ENCODE measurements at regions not wholly inside any gene's neighbourhood (a gene's known extent, or its start where the extent isn't known, plus 50 kb on each side); places are given as distances from the start of the nearest gene placed in this dataset.

DNA sequence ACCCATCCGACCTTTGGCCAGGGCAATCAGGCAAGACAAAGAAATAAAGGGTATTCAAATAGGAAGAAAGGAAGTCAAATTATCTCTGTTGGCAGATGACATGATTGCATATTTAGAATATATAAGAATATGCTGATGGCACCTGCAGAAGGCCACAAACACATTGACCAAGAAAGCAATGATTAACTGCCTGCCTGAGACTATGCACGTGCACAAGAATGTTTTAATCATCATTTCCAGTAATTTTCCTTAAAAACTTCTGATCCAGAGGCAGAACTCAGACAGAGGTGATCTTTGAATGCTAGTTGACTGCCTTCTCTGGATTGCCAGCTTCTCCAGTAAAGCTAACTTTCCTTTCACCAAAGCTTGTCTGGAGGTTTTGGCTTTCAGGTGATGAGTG is 260.2 kb downstream of the DTWD2 start:
- dilution Hi-C loops (cut with MboI; ENCODE audit: extremely low pct_ligation_motif_present, low sequenced_read_pairs): no loop called here
- FAIRE-seq (no peak), DNase-seq (ENCODE audit: low read depth, low spot score) (no peak)
- Histone ChIP-seq H2AFZ (ENCODE audit: low read depth, low read length) (no peak overlapping the region), H3K79me2 (ENCODE audit: control insufficient read depth, insufficient read depth, low read length) (no peaks in the 10 kb centered on the region), H3K4me2 (ENCODE audit: insufficient read depth, low read length) (no peak overlapping the region), H3K27ac (ENCODE audit: insufficient read depth, low read depth, low read length) (no peak overlapping the region), H3K4me1 (ENCODE audit: control insufficient read depth, extremely low read depth, insufficient read depth, low read length) (no peaks in the 10 kb centered on the region), H3K36me3 (ENCODE audit: control insufficient read depth in 2 of 2, extremely low read depth in 1 of 2, insufficient read depth in 2 of 2, low read length in 2 of 2) (no peaks in the 10 kb centered on the region), H3K4me3 (replicated peaks in 1 of 3; ENCODE audit: insufficient read depth in 1 of 3, low read depth in 1 of 3, low read length in 3 of 3) (no peak overlapping the region), H3K9me1 (replicated peaks; ENCODE audit: control insufficient read depth, extremely low read depth, insufficient read depth, low read length) (no peaks in the 10 kb centered on the region), H3K27me3 (ENCODE audit: control insufficient read depth in 2 of 2, insufficient read depth in 2 of 2, low read length in 2 of 2) (no peaks in the 10 kb centered on the region), H3K9ac (replicated peaks; ENCODE audit: extremely low read depth, insufficient read depth, low read length) (no peak overlapping the region), H3K9me3 (replicated peaks; ENCODE audit: control insufficient read depth, insufficient read depth, low read length) (no peaks in the 10 kb centered on the region), H4K20me1 (replicated peaks; ENCODE audit: control insufficient read depth, extremely low read depth, insufficient read depth, low read length) (no peaks in the 10 kb centered on the region)
- intact Hi-C loops (cut with micrococcal nuclease): no loop called here
- no TSS peak for BruUV-seq (replicated peaks)
- TF ChIP-seq JUN (IDR thresholded peaks at IDR 0.05; ENCODE audit: borderline replicate concordance, insufficient read depth, insufficient read length, low read depth) (no peak), GATA2 (IDR thresholded peaks at IDR 0.05; ENCODE audit: insufficient read depth, insufficient read length, low read depth, low read length) (no peak), CTCF (IDR thresholded peaks at IDR 0.05; ENCODE audit: extremely low read depth in 1 of 2, insufficient read depth in 1 of 2, low read depth in 1 of 2, low read length in 2 of 2) (no peak)
- ChIA-PET POLR2A (no interaction called here), CTCF (no interaction called here)

GRCh38 chr5:118726891-118727290 is 261.5 kb downstream of the DTWD2 start:
- Histone ChIP-seq H3K27me3 (ENCODE audit: control insufficient read depth in 2 of 2, insufficient read depth in 2 of 2, low read length in 2 of 2) (no peaks in the 10 kb centered on the region), H4K20me1 (replicated peaks; ENCODE audit: control insufficient read depth, extremely low read depth, insufficient read depth, low read length) (no peaks in the 10 kb centered on the region), H3K4me3 (replicated peaks in 1 of 3; ENCODE audit: insufficient read depth in 1 of 3, low read depth in 1 of 3, low read length in 3 of 3) (no peak overlapping the region), H2AFZ (ENCODE audit: low read depth, low read length) (no peak overlapping the region), H3K9ac (replicated peaks; ENCODE audit: extremely low read depth, insufficient read depth, low read length) (no peak overlapping the region), H3K36me3 (ENCODE audit: control insufficient read depth in 2 of 2, extremely low read depth in 1 of 2, insufficient read depth in 2 of 2, low read length in 2 of 2) (no peaks in the 10 kb centered on the region), H3K79me2 (ENCODE audit: control insufficient read depth, insufficient read depth, low read length) (no peaks in the 10 kb centered on the region), H3K27ac (ENCODE audit: insufficient read depth, low read depth, low read length) (no peak overlapping the region), H3K9me1 (replicated peaks; ENCODE audit: control insufficient read depth, extremely low read depth, insufficient read depth, low read length) (no peaks in the 10 kb centered on the region), H3K4me2 (ENCODE audit: insufficient read depth, low read length) (no peak overlapping the region), H3K9me3 (replicated peaks; ENCODE audit: control insufficient read depth, insufficient read depth, low read length) (no peaks in the 10 kb centered on the region), H3K4me1 (ENCODE audit: control insufficient read depth, extremely low read depth, insufficient read depth, low read length) (no peaks in the 10 kb centered on the region)
- DNase-seq (ENCODE audit: low read depth, low spot score): no peak
- intact Hi-C loops (cut with micrococcal nuclease): no loop called here
- CTCF ChIA-PET: no interaction called here
- FAIRE-seq: no peak
- TF ChIP-seq JUN (IDR thresholded peaks at IDR 0.05; ENCODE audit: borderline replicate concordance, insufficient read depth, insufficient read length, low read depth): no peak
- no peak for TF ChIP-seq EZH2 (IDR thresholded peaks at IDR 0.05; ENCODE audit: borderline replicate concordance, low read depth, low read length, severe bottlenecking)
- TF ChIP-seq MYC (IDR thresholded peaks at IDR 0.05; ENCODE audit: low read depth, low read length): no peak
- TF ChIP-seq FOS (IDR thresholded peaks at IDR 0.05; ENCODE audit: borderline replicate concordance, insufficient read depth, low read length): no peak
- no peak for TF ChIP-seq GATA2 (IDR thresholded peaks at IDR 0.05; ENCODE audit: insufficient read depth, insufficient read length, low read depth, low read length)
- TF ChIP-seq, protein P1, sequence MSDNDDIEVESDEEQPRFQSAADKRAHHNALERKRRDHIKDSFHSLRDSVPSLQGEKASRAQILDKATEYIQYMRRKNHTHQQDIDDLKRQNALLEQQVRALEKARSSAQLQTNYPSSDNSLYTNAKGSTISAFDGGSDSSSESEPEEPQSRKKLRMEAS (IDR thresholded peaks at IDR 0.05; ENCODE audit: insufficient read depth, insufficient read length): no peak
- no peak for TF ChIP-seq POLR2AphosphoS5 (IDR thresholded peaks at IDR 0.05; ENCODE audit: insufficient read depth, low read depth, low read length)
- TF ChIP-seq POLR2A (IDR thresholded peaks at IDR 0.05; ENCODE audit: low read depth, low read length): no peak
- TF ChIP-seq CTCF (IDR thresholded peaks at IDR 0.05; ENCODE audit: extremely low read depth in 1 of 2, insufficient read depth in 1 of 2, low read depth in 1 of 2, low read length in 2 of 2): no peak
- POLR2A ChIA-PET: no interaction called here
- dilution Hi-C loops (cut with MboI; ENCODE audit: extremely low pct_ligation_motif_present, low sequenced_read_pairs): no loop called here
- BruUV-seq (replicated peaks): no TSS peak
